Activated CD8-positive, alpha-beta T cell treated with anti-CD3 and anti-CD28 coated beads for 36 hours (primary cell): ENCODE measurements at regions not wholly inside any gene's neighbourhood (a gene's known extent, or its start where the extent isn't known, plus 50 kb on each side); places are given as distances from the start of the nearest gene placed in this dataset.
A peak's percentile ranks its signal among the peaks of the same experiment; 100 is the strongest.

Source experiments
- ATAC-seq: fragments of 200-7000 bp; cut with Tn5 transposase; one replicate; pipeline ENCODE4 v1.10.0; 2021; ENCODE audit warnings: mild to moderate bottlenecking, moderate library complexity
- CTCF ChIA-PET: fragments of 350-600 bp; sonication (Branson Sonifier 250); formaldehyde crosslinking; loops from one replicate; lab custom pipeline; 2021; ENCODE audit warnings: antibody characterized with exemption; lab: Charles Lee
- POLR2A ChIA-PET: fragments of 350-600 bp; sonication (Branson Sonifier 250); formaldehyde crosslinking; loops from one replicate; lab custom pipeline; 2021; ENCODE audit warnings: antibody characterized with exemption; lab: Charles Lee
- DNase-seq: peaks from one replicate; pipeline ENCODE4 v3.0.0-alpha.2; 2020
- H3K27ac Mint-ChIP-seq: one replicate; pipeline ENCODE4 v1.8.0; 2021; ENCODE audit warnings: mild to moderate bottlenecking, mixed read lengths
- H3K27me3 Mint-ChIP-seq: one replicate; pipeline ENCODE4 v1.8.0; 2021; ENCODE audit warnings: mixed read lengths
- H3K36me3 Mint-ChIP-seq: one replicate; pipeline ENCODE4 v1.8.0; 2021; ENCODE audit warnings: low read depth, mixed read lengths
- H3K4me1 Mint-ChIP-seq: one replicate; pipeline ENCODE4 v1.8.0; 2021; ENCODE audit warnings: low read depth, mixed read lengths
- H3K4me3 Mint-ChIP-seq: one replicate; pipeline ENCODE4 v1.8.0; 2021; ENCODE audit warnings: mild to moderate bottlenecking, moderate library complexity, mixed read lengths
- H3K9me3 Mint-ChIP-seq: one replicate; pipeline ENCODE4 v1.8.0; 2021; ENCODE audit warnings: mixed read lengths
- intact Hi-C: fragments of 100-400 bp; cut with micrococcal nuclease; formaldehyde crosslinking; loops from one replicate; pipeline ENCODE4 v1.10.0; 2022
- TF ChIP-seq, protein P1 (sequence below): fragments of 200-600 bp; IDR thresholded peaks from one replicate; pipeline ENCODE4 v1.8.0; 2022; ENCODE audit warnings: antibody characterized with exemption, mild to moderate bottlenecking

- TF ChIP-seq, protein P1, sequence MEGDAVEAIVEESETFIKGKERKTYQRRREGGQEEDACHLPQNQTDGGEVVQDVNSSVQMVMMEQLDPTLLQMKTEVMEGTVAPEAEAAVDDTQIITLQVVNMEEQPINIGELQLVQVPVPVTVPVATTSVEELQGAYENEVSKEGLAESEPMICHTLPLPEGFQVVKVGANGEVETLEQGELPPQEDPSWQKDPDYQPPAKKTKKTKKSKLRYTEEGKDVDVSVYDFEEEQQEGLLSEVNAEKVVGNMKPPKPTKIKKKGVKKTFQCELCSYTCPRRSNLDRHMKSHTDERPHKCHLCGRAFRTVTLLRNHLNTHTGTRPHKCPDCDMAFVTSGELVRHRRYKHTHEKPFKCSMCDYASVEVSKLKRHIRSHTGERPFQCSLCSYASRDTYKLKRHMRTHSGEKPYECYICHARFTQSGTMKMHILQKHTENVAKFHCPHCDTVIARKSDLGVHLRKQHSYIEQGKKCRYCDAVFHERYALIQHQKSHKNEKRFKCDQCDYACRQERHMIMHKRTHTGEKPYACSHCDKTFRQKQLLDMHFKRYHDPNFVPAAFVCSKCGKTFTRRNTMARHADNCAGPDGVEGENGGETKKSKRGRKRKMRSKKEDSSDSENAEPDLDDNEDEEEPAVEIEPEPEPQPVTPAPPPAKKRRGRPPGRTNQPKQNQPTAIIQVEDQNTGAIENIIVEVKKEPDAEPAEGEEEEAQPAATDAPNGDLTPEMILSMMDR = no peak
- intact Hi-C loops = no loop called here
- Mint-ChIP-seq H3K27ac (no peak overlapping the region), H3K36me3 (no peaks in the 10 kb centered on the region), H3K27me3 (peaks cover 42% of the 10 kb centered on the region), H3K4me3 (no peak overlapping the region), H3K9me3 (no peaks in the 10 kb centered on the region), H3K4me1 (no peaks in the 10 kb centered on the region)
- ATAC-seq (no peak), DNase-seq (no peak)
- POLR2A ChIA-PET = no interaction called here
- CTCF ChIA-PET = interaction anchor here (1.3 kb wide), 1 partner anchor 56 kb away, joined by 3 read pairs; no protein-coding TSS in a partner anchor
Measured at GRCh38 chr19:5396963-5397362, 56.4 kb upstream of the PTPRS start.

- CTCF ChIA-PET = interaction anchor here (1.3 kb wide), 1 partner anchor 55 kb away, joined by 3 read pairs; no protein-coding TSS in a partner anchor
- no peaks in the 10 kb centered on the region for H3K9me3 Mint-ChIP-seq
- no peaks in the 10 kb centered on the region for H3K36me3 Mint-ChIP-seq
- no peak overlapping the region for H3K4me3 Mint-ChIP-seq
- intact Hi-C loops = no loop called here
- H3K4me1 Mint-ChIP-seq = no peaks in the 10 kb centered on the region
- ATAC-seq = no peak
- POLR2A ChIA-PET = no interaction called here
- TF ChIP-seq, protein P1 = no peak
- no peak overlapping the region for H3K27ac Mint-ChIP-seq
- DNase-seq = peak; percentile 11
- H3K27me3 Mint-ChIP-seq = peaks cover 34% of the 10 kb centered on the region
Measured at GRCh38 chr19:5397804-5398692, 57.2 kb upstream of the ZNRF4 start.

DNA sequence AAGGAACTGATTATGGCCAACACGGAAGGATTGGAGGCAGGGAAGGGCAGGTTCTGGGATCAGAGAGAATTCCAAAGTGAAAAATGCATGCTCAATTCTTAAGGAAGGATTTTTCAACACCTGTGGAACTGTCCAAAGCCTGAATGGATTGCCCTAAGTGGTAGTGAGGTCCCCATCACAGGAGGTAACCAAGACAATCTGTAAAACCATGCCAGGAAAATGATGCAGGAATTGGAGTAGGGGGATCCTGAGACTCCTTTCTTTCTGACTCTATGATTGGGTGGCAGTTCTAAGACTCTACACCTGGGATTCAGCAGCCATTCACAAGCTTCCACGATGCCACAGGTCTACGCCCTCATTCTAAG lies 56.5 kb upstream of the ZNRF4 start:
- no peak overlapping the region for H3K27ac Mint-ChIP-seq

GRCh38 chr19:5403968-5404640 lies 51.1 kb upstream of the ZNRF4 start:
- ChIA-PET POLR2A (no interaction called here), CTCF (no interaction called here)
- Mint-ChIP-seq H3K4me1 (no peaks in the 10 kb centered on the region), H3K9me3 (peaks cover 11% of the 10 kb centered on the region), H3K36me3 (no peaks in the 10 kb centered on the region), H3K27ac (no peak overlapping the region), H3K4me3 (no peak overlapping the region), H3K27me3 (peaks cover 14% of the 10 kb centered on the region)
- DNase-seq (peak; percentile 79), ATAC-seq (peak; percentile 74)
- intact Hi-C loops = no loop called here
- TF ChIP-seq, protein P1 = no peak

More for the DNA sequence above, 56.5 kb upstream of the ZNRF4 start:
- ChIA-PET POLR2A (no interaction called here), CTCF (no interaction called here)
- DNase-seq (no peak), ATAC-seq (no peak)
- no peaks in the 10 kb centered on the region for H3K36me3 Mint-ChIP-seq
- intact Hi-C loops = no loop called here
- H3K4me3 Mint-ChIP-seq = no peak overlapping the region
- TF ChIP-seq, protein P1 = no peak
- no peaks in the 10 kb centered on the region for H3K4me1 Mint-ChIP-seq
- peaks cover 27% of the 10 kb centered on the region for H3K27me3 Mint-ChIP-seq
- H3K9me3 Mint-ChIP-seq = no peaks in the 10 kb centered on the region
